ENCODE measurements at regions not wholly inside any gene's neighbourhood (a gene's known extent, or its start where the extent isn't known, plus 50 kb on each side); places are given as distances from the start of the nearest gene placed in this dataset.
"Not testable (repeated sequence)": the region's sequence is repeated elsewhere in the genome, so short reads cannot be mapped to it uniquely, and the experiment has no call there.

- not testable (repeated sequence) for H3K9me3 Mint-ChIP-seq; H3K36me3 Mint-ChIP-seq; ATAC-seq; DNase-seq (ENCODE audit: low spot score in 2 of 2); H3K4me1 Mint-ChIP-seq; H3K27ac Mint-ChIP-seq; H3K4me3 Mint-ChIP-seq
Measured at GRCh38 chr12:126946958-126947357, 1320.0 kb upstream of the TMEM132C start.

- H3K9me3 Mint-ChIP-seq = no peaks in the 10 kb centered on the region
- H3K27ac Mint-ChIP-seq = no peak overlapping the region
- no peak for ATAC-seq
- no peaks in the 10 kb centered on the region for H3K36me3 Mint-ChIP-seq
- H3K4me1 Mint-ChIP-seq = no peaks in the 10 kb centered on the region
- no peak overlapping the region for H3K4me3 Mint-ChIP-seq
- DNase-seq (ENCODE audit: low spot score in 2 of 2) = no peak
Measured at GRCh38 chr12:126949558-126949957, 1317.4 kb upstream of the TMEM132C start.

GRCh38 chr12:126950266-126950665 lies 1316.7 kb upstream of the TMEM132C start:
- DNase-seq (ENCODE audit: low spot score in 2 of 2) (no peak), ATAC-seq (no peak)
- H3K27ac Mint-ChIP-seq = no peak overlapping the region
- H3K4me3 Mint-ChIP-seq = no peak overlapping the region
- H3K9me3 Mint-ChIP-seq = no peaks in the 10 kb centered on the region
- no peaks in the 10 kb centered on the region for H3K36me3 Mint-ChIP-seq
- no peaks in the 10 kb centered on the region for H3K4me1 Mint-ChIP-seq

GRCh38 chr12:126952096-126953007 lies 1314.6 kb upstream of the TMEM132C start:
- Mint-ChIP-seq H3K4me1 (no peaks in the 10 kb centered on the region), H3K27ac (no peak overlapping the region), H3K4me3 (no peak overlapping the region), H3K9me3 (peaks cover 3% of the 10 kb centered on the region), H3K36me3 (no peaks in the 10 kb centered on the region)
- ATAC-seq (no peak), DNase-seq (ENCODE audit: low spot score in 2 of 2) (no peak)

GRCh38 chr12:126953365-126953889 lies 1313.5 kb upstream of the TMEM132C start:
- Mint-ChIP-seq H3K9me3 (peaks cover 3% of the 10 kb centered on the region), H3K4me1 (no peaks in the 10 kb centered on the region)

GRCh38 chr12:126960221-126960620 lies 1306.7 kb upstream of the TMEM132C start:
- Mint-ChIP-seq H3K9me3 (peaks cover 11% of the 10 kb centered on the region), H3K36me3 (no peaks in the 10 kb centered on the region), H3K4me1 (no peaks in the 10 kb centered on the region), H3K4me3 (no peak overlapping the region), H3K27ac (no peak overlapping the region)
- no peak for ATAC-seq
- DNase-seq (ENCODE audit: low spot score in 2 of 2) = no peak

More at GRCh38 chr12:126953365-126953889, 1313.5 kb upstream of the TMEM132C start:
- H3K36me3 Mint-ChIP-seq = no peaks in the 10 kb centered on the region
- ATAC-seq = no peak
- no peak for DNase-seq (ENCODE audit: low spot score in 2 of 2)
- H3K4me3 Mint-ChIP-seq = no peak overlapping the region
- no peak overlapping the region for H3K27ac Mint-ChIP-seq

- peaks cover 11% of the 10 kb centered on the region for H3K9me3 Mint-ChIP-seq
- DNase-seq (ENCODE audit: low spot score in 2 of 2) (no peak), ATAC-seq (no peak)
- H3K36me3 Mint-ChIP-seq = no peaks in the 10 kb centered on the region
- H3K4me1 Mint-ChIP-seq = no peaks in the 10 kb centered on the region
- H3K4me3 Mint-ChIP-seq = no peak overlapping the region
- no peak overlapping the region for H3K27ac Mint-ChIP-seq
Measured at GRCh38 chr12:126960709-126961108, 1306.3 kb upstream of the TMEM132C start.

GRCh38 chr12:126963825-126964224 lies 1303.1 kb upstream of the TMEM132C start:
- H3K4me3 Mint-ChIP-seq = no peak overlapping the region
- ATAC-seq = no peak
- H3K4me1 Mint-ChIP-seq = no peaks in the 10 kb centered on the region
- H3K36me3 Mint-ChIP-seq = no peaks in the 10 kb centered on the region
- H3K9me3 Mint-ChIP-seq = peaks cover 8% of the 10 kb centered on the region
- H3K27ac Mint-ChIP-seq = no peak overlapping the region
- DNase-seq (ENCODE audit: low spot score in 2 of 2) = no peak

GRCh38 chr12:126966498-126966897 lies 1300.5 kb upstream of the TMEM132C start:
- no peak for DNase-seq (ENCODE audit: low spot score in 2 of 2)
- H3K9me3 Mint-ChIP-seq = peaks cover 10% of the 10 kb centered on the region
- H3K27ac Mint-ChIP-seq = no peak overlapping the region
- no peak for ATAC-seq
- H3K4me3 Mint-ChIP-seq = no peak overlapping the region
- no peaks in the 10 kb centered on the region for H3K4me1 Mint-ChIP-seq
- H3K36me3 Mint-ChIP-seq = no peaks in the 10 kb centered on the region

GRCh38 chr12:126967152-126967551 lies 1299.8 kb upstream of the TMEM132C start:
- Mint-ChIP-seq H3K36me3 (no peaks in the 10 kb centered on the region), H3K9me3 (peaks cover 10% of the 10 kb centered on the region), H3K4me3 (no peak overlapping the region), H3K27ac (no peak overlapping the region), H3K4me1 (no peaks in the 10 kb centered on the region)
- ATAC-seq (no peak), DNase-seq (ENCODE audit: low spot score in 2 of 2) (no peak)

- DNase-seq (ENCODE audit: low spot score in 2 of 2) (no peak), ATAC-seq (no peak)
- no peaks in the 10 kb centered on the region for H3K9me3 Mint-ChIP-seq
- no peaks in the 10 kb centered on the region for H3K36me3 Mint-ChIP-seq
- H3K27ac Mint-ChIP-seq = no peak overlapping the region
- no peak overlapping the region for H3K4me3 Mint-ChIP-seq
- no peaks in the 10 kb centered on the region for H3K4me1 Mint-ChIP-seq
Measured at GRCh38 chr12:126974779-126975178, 1292.2 kb upstream of the TMEM132C start.

- ATAC-seq = no peak
- no peaks in the 10 kb centered on the region for H3K9me3 Mint-ChIP-seq
- DNase-seq (ENCODE audit: low spot score in 2 of 2) = no peak
- H3K27ac Mint-ChIP-seq = no peak overlapping the region
- H3K36me3 Mint-ChIP-seq = no peaks in the 10 kb centered on the region
- no peak overlapping the region for H3K4me3 Mint-ChIP-seq
- H3K4me1 Mint-ChIP-seq = no peaks in the 10 kb centered on the region
Measured at GRCh38 chr12:126976579-126976978, 1290.4 kb upstream of the TMEM132C start.

- H3K9me3 Mint-ChIP-seq; H3K27ac Mint-ChIP-seq; H3K4me3 Mint-ChIP-seq; DNase-seq (ENCODE audit: low spot score in 2 of 2); H3K36me3 Mint-ChIP-seq; H3K4me1 Mint-ChIP-seq; ATAC-seq: not testable (repeated sequence)
Measured at GRCh38 chr12:126979564-126979963, 1287.4 kb upstream of the TMEM132C start.

GRCh38 chr12:126982707-126983106 lies 1284.3 kb upstream of the TMEM132C start:
- Mint-ChIP-seq H3K27ac (no peak overlapping the region), H3K9me3 (peaks cover 5% of the 10 kb centered on the region), H3K4me3 (no peak overlapping the region), H3K4me1 (no peaks in the 10 kb centered on the region), H3K36me3 (no peaks in the 10 kb centered on the region)
- DNase-seq (ENCODE audit: low spot score in 2 of 2) = no peak
- ATAC-seq = no peak

GRCh38 chr12:126983735-126984134 lies 1283.2 kb upstream of the TMEM132C start:
- not testable (repeated sequence) for H3K9me3 Mint-ChIP-seq; H3K36me3 Mint-ChIP-seq; ATAC-seq; DNase-seq (ENCODE audit: low spot score in 2 of 2); H3K4me3 Mint-ChIP-seq; H3K4me1 Mint-ChIP-seq; H3K27ac Mint-ChIP-seq

GRCh38 chr12:126985663-126986062 lies 1281.3 kb upstream of the TMEM132C start:
- H3K27ac Mint-ChIP-seq; H3K9me3 Mint-ChIP-seq; DNase-seq (ENCODE audit: low spot score in 2 of 2); ATAC-seq; H3K4me1 Mint-ChIP-seq; H3K36me3 Mint-ChIP-seq; H3K4me3 Mint-ChIP-seq: not testable (repeated sequence)

All from stimulated activated effector memory CD8-positive, alpha-beta T cell treated with anti-CD3 and anti-CD28 coated beads, Interleukin-12 subunit alpha, Interleukin-12 subunit beta, amount 100 ng/mL, for 72 hours (primary cell).